T-helper 2 cell treated with Interferon-gamma antibody and Interleukin-4, amounts not matched to agents 100 ng/mL and 5 ng/mL, for 36 hours (primary cell): ENCODE measurements at regions not wholly inside any gene's neighbourhood (a gene's known extent, or its start where the extent isn't known, plus 50 kb on each side); places are given as distances from the start of the nearest gene placed in this dataset.

ENCODE experiments used
- intact Hi-C: fragments of 100-400 bp; cut with micrococcal nuclease; formaldehyde crosslinking; loops from one replicate; pipeline ENCODE4 v1.15.1; 2023

DNA sequence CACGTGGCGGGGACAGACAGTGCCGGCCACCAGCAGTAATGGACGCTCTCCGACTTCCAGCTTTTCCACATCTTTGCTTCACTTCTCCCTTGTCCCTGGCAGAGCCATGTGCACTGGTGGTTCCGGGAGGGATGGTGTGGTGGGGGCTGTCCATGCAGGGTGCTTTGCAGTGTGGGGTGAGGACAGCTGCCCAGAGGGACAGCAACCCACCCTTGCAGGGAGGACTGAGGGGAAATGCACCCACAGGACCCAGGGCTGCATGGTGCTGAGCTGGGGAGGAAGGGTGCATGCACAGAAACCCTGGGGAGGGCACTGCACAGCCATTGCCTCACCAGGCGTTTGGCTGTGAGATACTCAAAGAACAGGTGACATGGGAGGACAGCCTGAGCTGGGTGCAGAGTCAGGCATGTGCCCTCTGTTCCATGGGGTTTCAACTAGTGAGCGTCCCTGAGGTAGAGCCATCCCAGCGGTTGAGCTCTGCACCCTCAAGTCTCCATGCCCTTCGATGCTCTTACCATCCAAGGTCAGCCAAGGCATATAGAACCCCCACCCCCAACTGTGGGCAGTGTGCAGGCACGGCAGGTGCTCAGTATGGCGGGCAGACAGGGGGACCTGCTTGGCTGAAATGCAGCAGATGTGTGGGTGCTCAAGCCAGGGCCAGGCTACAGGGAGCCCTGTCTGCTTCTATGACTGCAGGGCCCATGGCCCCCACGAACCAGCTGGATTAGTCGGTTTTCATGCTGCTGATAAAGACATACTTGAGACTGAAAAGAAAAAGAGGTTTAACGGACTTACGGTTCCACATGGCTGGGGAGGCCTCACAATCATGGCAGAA is 239.7 kb downstream of the TTLL2 start:
- intact Hi-C loops: no loop called here

GRCh38 chr6:167565388-167565787 is 240.5 kb downstream of the TTLL2 start:
- intact Hi-C loops: no loop called here

- intact Hi-C loops: no loop called here
These were observed 241.2 kb downstream of the TTLL2 start for GRCh38 chr6:167565884-167566599.

DNA sequence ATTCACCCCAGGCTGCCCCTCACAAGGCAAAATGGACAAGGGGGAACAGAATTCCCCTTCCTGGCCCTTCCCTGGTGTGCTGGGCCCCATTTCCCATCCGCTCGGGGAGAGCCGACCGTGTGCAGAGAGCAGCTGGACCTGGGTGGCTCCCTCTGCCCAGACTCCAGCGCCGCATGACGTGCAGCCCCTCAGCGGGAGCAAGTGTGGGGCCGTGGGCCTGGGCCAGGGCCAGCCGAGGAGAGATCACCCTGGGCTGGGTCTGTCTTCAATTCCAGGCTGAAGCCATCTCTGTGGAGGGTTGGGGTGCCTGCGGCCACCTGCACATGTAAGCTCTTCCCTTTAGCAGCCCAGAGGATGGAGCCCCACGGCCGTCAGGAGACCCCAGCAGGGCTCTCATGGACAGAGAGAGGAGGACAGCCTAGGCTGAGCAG is 241.8 kb downstream of the TTLL2 start:
- intact Hi-C loops: no loop called here

- intact Hi-C loops: no loop called here
These were observed 242.5 kb downstream of the TTLL2 start for GRCh38 chr6:167567142-167568033.

GRCh38 chr6:167568407-167569024 is 243.6 kb downstream of the TTLL2 start:
- intact Hi-C loops: no loop called here

- intact Hi-C loops: no loop called here
These were observed 244.3 kb downstream of the TTLL2 start for GRCh38 chr6:167569041-167569805.

GRCh38 chr6:167569879-167570278 is 245.0 kb downstream of the TTLL2 start:
- intact Hi-C loops: no loop called here

GRCh38 chr6:167570460-167571400 is 245.8 kb downstream of the TTLL2 start:
- intact Hi-C loops: no loop called here

GRCh38 chr6:167571550-167571949 is 246.7 kb downstream of the TTLL2 start:
- intact Hi-C loops: no loop called here

DNA sequence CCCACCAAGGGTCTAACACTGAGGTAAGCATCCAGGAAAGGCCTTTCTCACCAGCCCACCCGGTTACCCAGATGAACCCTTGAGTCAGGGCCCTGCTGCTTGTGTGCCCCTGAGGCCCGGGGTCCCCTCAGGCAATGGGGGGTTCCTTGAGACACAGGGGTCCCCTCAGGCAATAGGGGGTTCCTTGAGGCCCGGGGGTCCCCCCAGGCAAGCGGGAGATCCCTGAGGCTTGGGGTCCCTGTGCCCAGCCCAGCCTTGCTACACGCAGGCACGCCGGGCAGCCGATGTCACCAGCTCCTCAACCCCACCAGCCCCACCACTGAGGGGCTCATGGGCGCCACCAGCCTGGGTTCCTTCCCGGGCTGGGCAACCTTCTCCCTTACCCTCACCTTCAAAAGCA is 247.2 kb downstream of the TTLL2 start:
- intact Hi-C loops: no loop called here

DNA sequence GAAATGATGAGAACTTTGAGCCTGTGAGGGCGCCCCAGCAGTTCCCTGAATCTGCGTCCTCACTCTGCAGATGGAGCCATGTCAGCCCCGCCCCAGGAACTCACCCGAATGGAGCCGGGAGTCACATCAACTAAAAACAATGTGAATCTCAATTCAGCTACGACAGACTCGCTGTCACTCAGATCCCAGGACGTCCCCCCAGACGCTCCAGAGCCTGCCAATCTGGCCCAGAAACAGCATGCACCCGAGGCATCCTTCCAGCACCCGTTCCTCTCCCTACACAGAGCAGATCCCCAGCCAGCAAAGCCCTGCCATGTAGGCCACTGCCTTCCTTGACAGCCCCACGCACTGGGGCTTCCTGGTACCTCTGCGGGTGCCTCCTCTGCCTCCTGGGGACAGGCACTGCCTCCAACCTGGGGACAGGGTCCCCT is 248.0 kb downstream of the TTLL2 start:
- intact Hi-C loops: no loop called here

DNA sequence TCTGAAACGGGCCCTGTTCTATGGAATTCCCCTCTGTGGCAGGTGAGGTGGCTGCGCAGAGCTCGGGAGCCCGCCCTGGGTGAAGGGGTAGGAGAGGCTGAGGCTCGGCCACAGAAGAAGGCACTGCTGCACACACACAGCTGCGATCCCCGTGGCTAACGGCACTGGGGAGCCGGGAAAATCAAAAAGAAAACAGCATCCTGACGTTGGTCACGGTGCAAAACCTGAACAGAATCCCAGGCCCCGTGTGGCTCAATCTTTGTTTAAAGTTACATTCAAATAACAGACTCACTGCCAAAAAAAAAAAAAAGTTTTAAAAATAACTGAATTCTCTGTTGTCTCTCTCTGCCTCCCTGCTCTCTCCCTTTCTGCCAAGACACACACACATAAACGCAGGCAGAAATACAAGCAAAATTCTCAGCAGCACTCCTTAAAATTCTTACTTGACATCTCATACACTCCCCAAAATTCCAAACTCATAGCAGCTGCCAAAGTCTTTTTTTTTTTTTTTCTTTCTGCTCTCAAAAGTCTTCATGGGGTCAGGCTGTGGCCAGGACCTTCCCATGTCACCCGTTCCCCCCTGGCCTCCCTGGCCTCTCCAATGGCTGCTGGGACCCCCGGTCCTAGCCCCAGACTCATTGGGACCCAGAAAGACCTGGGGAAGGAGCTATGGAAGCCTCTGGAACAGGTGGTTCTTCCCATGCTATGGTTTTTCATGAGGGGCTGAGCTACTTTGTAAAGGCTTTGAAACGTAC is 248.8 kb downstream of the TTLL2 start:
- intact Hi-C loops: no loop called here

DNA sequence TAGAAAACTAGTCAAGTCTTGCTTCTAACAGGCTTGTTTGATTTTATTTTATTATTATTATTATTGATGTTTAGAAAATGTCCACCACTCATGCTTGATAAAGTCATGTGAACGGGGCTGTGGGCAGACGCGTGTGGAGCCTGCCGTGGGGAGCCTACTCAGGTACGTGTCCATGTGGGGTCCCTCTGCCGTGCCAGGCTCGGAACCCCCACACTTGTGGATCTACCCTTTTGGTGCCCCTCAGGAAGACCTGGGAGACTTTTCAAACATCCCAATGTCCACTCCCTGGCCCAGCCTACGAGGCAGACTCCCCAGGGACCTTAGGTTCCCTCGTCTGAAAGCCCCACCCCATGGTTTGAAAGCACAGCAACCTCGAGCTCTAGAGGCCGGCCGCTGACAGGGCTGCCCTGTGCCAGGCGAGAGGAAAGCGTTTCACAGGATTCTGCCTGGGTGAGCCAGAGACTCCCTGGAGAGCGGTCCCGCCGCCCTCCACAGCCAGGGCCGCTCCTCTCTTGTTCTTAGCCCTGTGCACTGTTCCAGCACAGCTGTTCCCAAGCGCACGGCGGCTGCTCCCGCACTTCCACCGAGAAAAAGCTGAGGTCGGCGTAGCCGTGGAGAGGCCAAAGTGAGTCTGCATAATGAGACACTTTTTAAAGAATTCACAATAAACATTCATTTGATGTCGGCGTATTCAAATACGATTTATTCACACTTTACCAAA is 249.7 kb downstream of the TTLL2 start:
- intact Hi-C loops: no loop called here

DNA sequence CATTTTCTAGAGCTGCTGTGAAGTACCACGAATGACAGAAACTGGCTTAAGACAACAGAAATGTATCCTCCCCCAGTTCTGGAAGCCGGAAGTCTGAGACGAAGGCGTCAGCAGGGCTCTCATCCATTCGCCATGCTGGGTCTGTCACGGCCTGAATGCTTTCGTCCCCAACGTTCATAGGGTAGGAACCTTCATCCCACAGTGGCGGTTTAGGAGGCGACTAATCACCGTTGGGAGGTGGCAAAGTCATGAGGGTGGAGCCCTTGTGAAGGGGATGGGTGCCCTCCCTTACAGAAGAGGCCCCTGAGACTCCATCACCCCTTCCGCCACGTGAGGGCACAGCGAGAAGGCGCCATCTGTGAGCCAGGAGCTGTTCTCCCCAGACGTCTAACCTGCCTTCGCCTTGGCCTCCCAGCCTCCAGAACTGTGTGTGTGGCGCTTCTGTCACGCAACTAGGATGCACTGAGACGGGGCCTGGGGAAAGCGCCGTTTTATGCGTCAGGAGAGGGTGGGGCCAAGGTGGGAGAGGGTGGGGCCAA is 250.3 kb downstream of the TTLL2 start:
- intact Hi-C loops: no loop called here

GRCh38 chr6:167576050-167576741 is 250.5 kb upstream of the AFDN start:
- intact Hi-C loops: no loop called here
